Ovary (tissue), 3 donors: ENCODE measurements at regions not wholly inside any gene's neighbourhood (a gene's known extent, or its start where the extent isn't known, plus 50 kb on each side); places are given as distances from the start of the nearest gene placed in this dataset.
"Not testable (repeated sequence)": the region's sequence is repeated elsewhere in the genome, so short reads cannot be mapped to it uniquely, and the experiment has no call there.

Source experiments
- CTCF ChIP-seq, 3 donors: fragments of 450-650 bp in 2 of 3; fragments of 200-600 bp in 1 of 3; IDR thresholded peaks; one replicate each; pipeline versions ENCODE4 v1.5.1 to v1.8.0; 2016 to 2022; ENCODE audit warnings: antibody characterized with exemption in 3 of 3, mild to moderate bottlenecking in 1 of 3
- POLR2A ChIP-seq: fragments of 450-650 bp; IDR thresholded peaks from one replicate; pipeline ENCODE4 v1.6.1; 2017; ENCODE audit warnings: antibody characterized with exemption, mild to moderate bottlenecking, moderate library complexity
- donor health status: DM: no; HTN: no; CAD: no.

- TF ChIP-seq CTCF (IDR thresholded peaks at IDR 0.05); POLR2A: not testable (repeated sequence)
Observed at GRCh38 chr2:87516369-87516967, 231.4 kb upstream of the PLGLB2 start.
